Tibial nerve (tissue), 4 donors: ENCODE measurements at regions not wholly inside any gene's neighbourhood (a gene's known extent, or its start where the extent isn't known, plus 50 kb on each side); places are given as distances from the start of the nearest gene placed in this dataset.
A peak's percentile ranks its signal among the peaks of the same experiment; 100 is the strongest.
"Not testable (repeated sequence)": the region's sequence is repeated elsewhere in the genome, so short reads cannot be mapped to it uniquely, and the experiment has no call there.

Experiments
- DNase-seq, 2 donors: peaks; one replicate each; pipeline ENCODE4 v3.0.0-alpha.2; 2019; ENCODE audit warnings: low spot score in 2 of 2
- H3K27ac ChIP-seq, 4 donors: fragments of 200-600 bp; sonication (generic) in 3 of 4; one replicate each; pipeline ENCODE4 v1.5.1; 2017 to 2019; ENCODE audit warnings: mild to moderate bottlenecking in 1 of 4
- H3K27me3 ChIP-seq, 2 donors: fragments of 200-600 bp; sonication (generic) in 1 of 2; one replicate each; pipeline versions ENCODE4 v1.5.1 to v1.6.0; 2017 to 2019
- H3K36me3 ChIP-seq, 3 donors: fragments of 200-600 bp; sonication (generic); one replicate each; pipeline ENCODE4 v1.5.1; 2018 to 2019
- H3K4me1 ChIP-seq, 4 donors: fragments of 200-600 bp; sonication (generic) in 3 of 4; one replicate each; pipeline ENCODE4 v1.5.1; 2017 to 2019
- H3K4me3 ChIP-seq, 4 donors: fragments of 200-600 bp; sonication (generic) in 3 of 4; one replicate each; pipeline ENCODE4 v1.5.1; 2017 to 2019; ENCODE audit warnings: mild to moderate bottlenecking in 1 of 4, moderate library complexity in 1 of 4
- H3K9me3 ChIP-seq, 4 donors: fragments of 200-600 bp; sonication (generic) in 3 of 4; one replicate each; pipeline ENCODE4 v1.5.1; 2017 to 2019
- EP300 ChIP-seq, 2 donors: sonication (generic); formaldehyde crosslinking; IDR thresholded peaks; one replicate each; pipeline ENCODE4 v1.6.1; 2017; ENCODE audit warnings: antibody characterized with exemption in 2 of 2, mild to moderate bottlenecking in 1 of 2
- POLR2A ChIP-seq, 2 donors: fragments of 450-650 bp; IDR thresholded peaks; one replicate each; pipeline ENCODE4 v1.6.1; 2017; ENCODE audit warnings: antibody characterized with exemption in 2 of 2, mild to moderate bottlenecking in 2 of 2, moderate library complexity in 2 of 2
- WGBS, 2 donors: methylation state at CpG; one replicate each; pipeline ENCODE4 v1.1.5; 2018; 5-methylcytosine and 5-hydroxymethylcytosine counted together
- TF ChIP-seq, protein P1 (sequence below), 5 experiments: fragments of 200-600 bp in 3 of 5; fragments of 450-650 bp in 2 of 5; sonication (generic) in 3 of 5; IDR thresholded peaks; one replicate each; pipeline ENCODE4 v1.5.1; 2016 to 2019; ENCODE audit warnings: antibody characterized with exemption in 5 of 5, mild to moderate bottlenecking in 3 of 5, moderate library complexity in 2 of 5

DNA sequence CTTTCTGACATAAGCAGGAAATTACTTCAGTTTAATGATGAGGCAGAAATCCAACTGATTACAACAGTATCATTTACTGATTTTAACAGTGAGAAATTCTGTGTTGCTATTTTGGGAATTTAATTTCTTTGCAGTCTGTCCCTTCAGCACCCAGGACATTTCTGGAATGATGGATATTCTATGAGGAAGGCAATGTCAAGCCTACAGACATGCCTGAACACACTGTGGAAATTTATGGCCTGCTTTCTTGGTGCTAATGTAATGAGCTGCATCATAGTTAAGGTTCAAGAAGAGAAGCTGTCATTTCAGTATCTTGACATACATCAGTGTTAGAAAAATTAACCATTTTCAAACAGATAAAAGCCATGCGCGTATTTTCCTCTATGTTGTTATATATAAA, 87.7 kb downstream of the SLITRK1 start:
- Histone ChIP-seq H3K27ac (no peak overlapping the region), H3K4me3 (no peak overlapping the region), H3K36me3 (no peaks in the 10 kb centered on the region), H3K9me3 (peaks cover 0 to 6% (median 0%) of the 10 kb centered on the region in 4 donors), H3K4me1 (no peaks in the 10 kb centered on the region), H3K27me3 (no peaks in the 10 kb centered on the region)
- TF ChIP-seq, protein P1, sequence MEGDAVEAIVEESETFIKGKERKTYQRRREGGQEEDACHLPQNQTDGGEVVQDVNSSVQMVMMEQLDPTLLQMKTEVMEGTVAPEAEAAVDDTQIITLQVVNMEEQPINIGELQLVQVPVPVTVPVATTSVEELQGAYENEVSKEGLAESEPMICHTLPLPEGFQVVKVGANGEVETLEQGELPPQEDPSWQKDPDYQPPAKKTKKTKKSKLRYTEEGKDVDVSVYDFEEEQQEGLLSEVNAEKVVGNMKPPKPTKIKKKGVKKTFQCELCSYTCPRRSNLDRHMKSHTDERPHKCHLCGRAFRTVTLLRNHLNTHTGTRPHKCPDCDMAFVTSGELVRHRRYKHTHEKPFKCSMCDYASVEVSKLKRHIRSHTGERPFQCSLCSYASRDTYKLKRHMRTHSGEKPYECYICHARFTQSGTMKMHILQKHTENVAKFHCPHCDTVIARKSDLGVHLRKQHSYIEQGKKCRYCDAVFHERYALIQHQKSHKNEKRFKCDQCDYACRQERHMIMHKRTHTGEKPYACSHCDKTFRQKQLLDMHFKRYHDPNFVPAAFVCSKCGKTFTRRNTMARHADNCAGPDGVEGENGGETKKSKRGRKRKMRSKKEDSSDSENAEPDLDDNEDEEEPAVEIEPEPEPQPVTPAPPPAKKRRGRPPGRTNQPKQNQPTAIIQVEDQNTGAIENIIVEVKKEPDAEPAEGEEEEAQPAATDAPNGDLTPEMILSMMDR (IDR thresholded peaks at IDR 0.05), result no peak
- TF ChIP-seq EP300 (IDR thresholded peaks at IDR 0.05), result no peak
- no peak for TF ChIP-seq POLR2A (IDR thresholded peaks at IDR 0.05)
- 89 to 91% methylated on average over 2 of the region's 2 CpGs for WGBS, 2 donors
- no peak for DNase-seq

DNA sequence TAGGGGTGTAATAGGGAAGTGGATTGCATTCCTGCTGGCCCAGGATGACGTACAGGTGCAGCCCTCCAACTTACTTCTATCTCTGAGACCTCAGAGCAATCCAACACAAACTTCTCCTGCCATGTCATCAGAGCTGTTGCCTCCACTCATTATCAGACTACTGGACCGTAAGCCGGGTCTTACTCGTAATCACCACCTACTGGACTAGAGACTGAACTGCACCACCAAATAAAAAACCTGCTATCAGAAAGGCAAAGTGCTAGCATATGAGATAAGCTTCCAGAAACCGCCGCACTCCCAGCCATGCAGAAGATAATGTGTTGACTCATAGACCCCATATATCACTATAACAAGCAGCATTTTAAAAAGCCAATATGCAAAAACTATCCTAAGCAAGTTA, 102.0 kb downstream of the SLITRK1 start:
- DNase-seq, result no peak
- WGBS, 2 donors, result 73 to 78% methylated on average over 6 of the region's 6 CpGs
- no peak overlapping the region for H3K27ac ChIP-seq
- no peaks in the 10 kb centered on the region for H3K4me1 ChIP-seq
- H3K4me3 ChIP-seq, result no peak overlapping the region
- no peaks in the 10 kb centered on the region for H3K27me3 ChIP-seq
- TF ChIP-seq, protein P1 (IDR thresholded peaks at IDR 0.05), result no peak
- TF ChIP-seq EP300 (IDR thresholded peaks at IDR 0.05) (no peak), POLR2A (IDR thresholded peaks at IDR 0.05) (no peak)
- H3K9me3 ChIP-seq, result peaks cover 0 to 3% (median 0%) of the 10 kb centered on the region in 4 donors
- no peaks in the 10 kb centered on the region for H3K36me3 ChIP-seq

DNA sequence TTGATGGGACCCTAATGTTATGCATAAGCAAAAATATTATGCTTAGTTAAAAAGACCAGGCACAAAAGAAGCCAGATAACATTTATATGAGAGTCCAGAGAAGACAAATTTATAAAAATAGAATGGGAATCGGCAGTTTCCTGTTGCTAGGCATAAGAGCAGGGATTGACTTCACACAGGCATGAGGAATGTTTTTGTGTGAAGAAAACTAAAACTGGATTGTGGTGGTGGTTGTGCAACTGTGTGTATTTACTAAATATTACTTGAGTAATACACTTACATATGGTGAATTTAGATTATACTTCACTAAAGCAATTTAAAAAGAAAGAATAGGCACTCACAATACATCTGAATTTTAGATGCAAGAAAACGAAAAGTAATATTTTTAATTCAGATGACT, 108.3 kb downstream of the SLITRK1 start:
- Histone ChIP-seq H3K27ac (peak overlapping the region in 2 of 4 donors; percentile 7 to 33), H3K4me3 (no peak overlapping the region)
- 45 to 53% methylated on average over 2 of the region's 2 CpGs for WGBS, 2 donors

DNA sequence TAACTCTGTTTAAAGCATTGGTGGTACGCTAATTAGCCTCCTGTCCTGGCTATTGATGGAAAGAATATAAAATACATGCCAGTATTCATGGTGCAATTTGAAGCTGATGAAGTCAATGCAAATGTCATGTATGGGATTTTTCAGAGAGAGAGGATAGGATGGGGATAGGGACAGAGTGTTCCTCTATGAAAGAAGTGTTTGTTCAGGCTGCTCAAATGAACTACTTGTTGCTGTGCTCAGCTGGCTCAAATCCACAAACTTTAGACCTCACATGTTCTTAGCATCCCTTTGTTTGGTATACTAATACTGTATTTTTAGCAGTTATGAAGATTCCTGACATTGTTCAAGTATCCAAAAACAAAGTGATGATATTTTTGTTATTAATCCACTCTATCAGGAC, 116.5 kb downstream of the SLITRK1 start:
- 44 to 47% methylated on average over 1 of the region's 1 CpG for WGBS, 2 donors
- Histone ChIP-seq H3K27me3 (no peaks in the 10 kb centered on the region), H3K27ac (peak overlapping the region; percentile 36 to 78 (median 62)), H3K4me1 (peaks cover 0 to 7% (median 2%) of the 10 kb centered on the region in 4 donors), H3K9me3 (no peaks in the 10 kb centered on the region), H3K36me3 (no peaks in the 10 kb centered on the region), H3K4me3 (no peak overlapping the region)
- no peak for DNase-seq
- TF ChIP-seq EP300 (IDR thresholded peaks at IDR 0.05), result peak; percentile 72 to 85
- TF ChIP-seq, protein P1 (IDR thresholded peaks at IDR 0.05), result no peak

More for the DNA sequence above, 108.3 kb downstream of the SLITRK1 start:
- no peak for TF ChIP-seq POLR2A (IDR thresholded peaks at IDR 0.05)
- TF ChIP-seq EP300 (IDR thresholded peaks at IDR 0.05), result no peak
- TF ChIP-seq, protein P1 (IDR thresholded peaks at IDR 0.05), result no peak
- H3K9me3 ChIP-seq, result no peaks in the 10 kb centered on the region
- H3K27me3 ChIP-seq, result no peaks in the 10 kb centered on the region
- peaks cover 0 to 4% (median 0%) of the 10 kb centered on the region in 4 donors for H3K4me1 ChIP-seq
- no peaks in the 10 kb centered on the region for H3K36me3 ChIP-seq
- DNase-seq, result no peak

DNA sequence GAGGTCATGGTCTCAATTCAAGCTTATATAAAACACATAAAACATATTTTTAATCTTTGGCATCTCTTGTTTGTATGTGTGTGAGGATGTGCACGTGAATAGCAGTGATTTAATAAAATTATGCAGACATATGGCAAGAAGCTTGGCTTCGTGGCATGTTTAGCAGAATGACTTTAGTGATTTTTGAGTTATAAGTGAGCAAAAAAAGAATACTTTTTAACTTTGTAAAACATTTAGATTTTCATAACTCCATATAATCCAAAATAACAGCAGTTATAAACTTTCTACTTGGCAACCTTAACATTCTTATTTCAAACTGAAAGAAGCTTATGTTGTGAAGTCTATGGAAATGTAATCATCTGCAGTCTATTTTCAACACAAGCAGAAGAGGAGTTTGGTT, 120.6 kb downstream of the SLITRK1 start:
- WGBS, 2 donors, result 35 to 38% methylated on average over 2 of the region's 2 CpGs
- H3K4me3 ChIP-seq, result no peak overlapping the region
- H3K9me3 ChIP-seq, result peaks cover 0 to 17% (median 0%) of the 10 kb centered on the region in 4 donors
- no peak for TF ChIP-seq POLR2A (IDR thresholded peaks at IDR 0.05)
- TF ChIP-seq EP300 (IDR thresholded peaks at IDR 0.05), result no peak
- TF ChIP-seq, protein P1 (IDR thresholded peaks at IDR 0.05), result no peak
- DNase-seq, result no peak
- H3K27ac ChIP-seq, result peak overlapping the region in 1 of 4 donors; percentile 21
- H3K4me1 ChIP-seq, result peaks cover 0 to 7% (median 2%) of the 10 kb centered on the region in 4 donors
- no peaks in the 10 kb centered on the region for H3K36me3 ChIP-seq
- H3K27me3 ChIP-seq, result no peaks in the 10 kb centered on the region

DNA sequence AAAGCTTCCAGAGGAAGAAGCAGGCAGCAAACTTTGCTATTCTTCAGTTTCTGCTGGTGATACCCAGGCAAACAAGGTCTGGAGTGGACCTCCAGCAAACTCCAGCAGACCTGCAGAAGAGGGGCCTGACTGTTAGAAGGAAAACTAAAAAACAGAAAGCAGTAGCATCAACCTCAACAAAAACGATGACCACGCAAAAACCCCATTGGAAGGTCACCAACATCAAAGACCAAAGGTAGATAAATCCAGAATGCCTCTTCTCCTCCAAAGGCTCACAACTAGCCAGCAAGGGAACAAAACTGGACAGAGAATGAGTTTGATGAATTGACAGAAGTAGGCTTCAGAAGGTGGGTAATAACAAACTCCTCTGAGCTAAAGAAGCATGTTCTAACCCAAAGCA, 127.1 kb downstream of the SLITRK1 start:
- peaks cover 0 to 37% (median 0%) of the 10 kb centered on the region in 4 donors for H3K9me3 ChIP-seq
- H3K27ac ChIP-seq, H3K27me3 ChIP-seq, H3K36me3 ChIP-seq, H3K4me3 ChIP-seq, DNase-seq, H3K4me1 ChIP-seq: not testable (repeated sequence)
- WGBS, 2 donors, result 91 to 98% methylated on average over 2 of the region's 2 CpGs
